T-helper 17 cell (primary cell): ENCODE measurements at regions not wholly inside any gene's neighbourhood (a gene's known extent, or its start where the extent isn't known, plus 50 kb on each side); places are given as distances from the start of the nearest gene placed in this dataset.
"Not testable (repeated sequence)": the region's sequence is repeated elsewhere in the genome, so short reads cannot be mapped to it uniquely, and the experiment has no call there.

ENCODE experiments used
- ATAC-seq: fragments of 150-1000 bp; cut with Tn5 transposase; 2 replicates; pipeline ENCODE4 v1.10.0; 2021; ENCODE audit warnings: mild to moderate bottlenecking, moderate library complexity
- DNase-seq, 3 donors: peaks; one replicate each; pipeline versions ENCODE4 v3.0.0 to v3.0.0-alpha.2; 2020 to 2021
- H3K9me3 ChIP-seq: one replicate; pipeline ENCODE4 v1.7.0; 2013; ENCODE audit warnings: low read length, mild to moderate bottlenecking; ENCODE audit not compliant: control insufficient read depth, poor library complexity, severe bottlenecking
- H3K27ac Mint-ChIP-seq: one replicate; pipeline ENCODE4 v1.8.0; 2022; ENCODE audit warnings: mild to moderate bottlenecking, moderate library complexity, mixed read lengths
- H3K27me3 Mint-ChIP-seq: one replicate; pipeline ENCODE4 v1.8.0; 2022; ENCODE audit warnings: mixed read lengths
- H3K36me3 Mint-ChIP-seq: one replicate; pipeline ENCODE4 v1.8.0; 2022; ENCODE audit warnings: low read depth, mixed read lengths
- H3K4me1 Mint-ChIP-seq: one replicate; pipeline ENCODE4 v1.8.0; 2022; ENCODE audit warnings: mild to moderate bottlenecking, mixed read lengths
- H3K4me3 Mint-ChIP-seq: one replicate; pipeline ENCODE4 v1.8.0; 2022; ENCODE audit warnings: mild to moderate bottlenecking, moderate library complexity, mixed read lengths

DNA sequence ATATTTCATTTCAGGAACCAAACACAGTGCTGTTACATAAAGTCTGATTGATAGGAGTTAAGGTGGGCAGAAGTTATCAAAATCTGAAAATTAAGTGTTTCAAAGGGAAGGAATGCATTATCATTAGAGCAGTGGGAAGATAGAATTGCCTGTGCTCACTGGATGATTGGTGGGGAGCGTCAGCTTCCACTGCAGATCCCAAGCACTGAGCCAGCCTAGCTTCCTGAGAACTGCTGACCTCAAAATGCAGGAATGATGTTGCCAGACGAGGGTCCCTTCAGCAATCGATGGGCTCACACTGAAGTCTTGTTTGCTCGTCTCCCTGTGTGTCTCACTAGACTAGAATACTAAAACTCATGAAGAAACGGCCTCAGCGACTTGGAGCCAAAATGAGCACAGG lies 110.0 kb upstream of the PHACTR1 start:
- Mint-ChIP-seq H3K4me3 (no peak overlapping the region), H3K27me3 (peaks cover 58% of the 10 kb centered on the region), H3K4me1 (peaks cover 3% of the 10 kb centered on the region), H3K36me3 (no peaks in the 10 kb centered on the region), H3K27ac (no peak overlapping the region)
- no peak for ATAC-seq
- no peak for DNase-seq
- H3K9me3 ChIP-seq, result no peaks in the 10 kb centered on the region

GRCh38 chr6:12608016-12608860 lies 108.3 kb upstream of the PHACTR1 start:
- H3K36me3 Mint-ChIP-seq, result no peaks in the 10 kb centered on the region
- no peaks in the 10 kb centered on the region for H3K9me3 ChIP-seq
- peaks cover 3% of the 10 kb centered on the region for H3K4me1 Mint-ChIP-seq
- peaks cover 58% of the 10 kb centered on the region for H3K27me3 Mint-ChIP-seq
- DNase-seq (no peak), ATAC-seq (no peak)
- H3K27ac Mint-ChIP-seq, result no peak overlapping the region
- no peak overlapping the region for H3K4me3 Mint-ChIP-seq

DNA sequence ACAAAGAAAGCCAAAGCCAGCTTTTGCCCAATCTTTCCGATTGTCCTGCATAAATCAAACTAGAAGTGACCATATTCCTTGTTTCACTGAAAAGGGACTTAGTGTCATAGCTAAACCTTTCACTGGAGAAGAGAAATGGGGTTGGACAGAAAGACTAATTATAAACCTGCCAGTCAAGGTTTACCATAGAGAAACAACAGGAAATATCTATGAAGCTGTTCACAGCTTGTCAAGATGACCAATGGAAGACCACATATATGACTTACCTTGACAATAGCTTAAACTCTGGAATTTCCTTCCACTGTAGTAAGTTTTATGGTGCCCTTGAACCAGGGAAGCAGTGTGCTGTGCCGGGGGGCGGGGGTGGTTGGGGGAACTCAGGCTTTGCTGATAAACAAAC lies 107.7 kb upstream of the PHACTR1 start:
- H3K4me3 Mint-ChIP-seq, result no peak overlapping the region
- DNase-seq (no peak), ATAC-seq (no peak)
- H3K36me3 Mint-ChIP-seq, result no peaks in the 10 kb centered on the region
- peaks cover 53% of the 10 kb centered on the region for H3K27me3 Mint-ChIP-seq
- no peak overlapping the region for H3K27ac Mint-ChIP-seq
- peaks cover 3% of the 10 kb centered on the region for H3K4me1 Mint-ChIP-seq
- no peaks in the 10 kb centered on the region for H3K9me3 ChIP-seq

- Mint-ChIP-seq H3K4me1 (peaks cover 3% of the 10 kb centered on the region), H3K4me3 (no peak overlapping the region), H3K27me3 (peaks cover 52% of the 10 kb centered on the region), H3K27ac (no peak overlapping the region), H3K36me3 (no peaks in the 10 kb centered on the region)
- H3K9me3 ChIP-seq, result no peaks in the 10 kb centered on the region
- ATAC-seq (no peak), DNase-seq (no peak)
These were observed 106.8 kb upstream of the PHACTR1 start for GRCh38 chr6:12609751-12610150.

- no peaks in the 10 kb centered on the region for H3K36me3 Mint-ChIP-seq
- DNase-seq (no peak), ATAC-seq (no peak)
- no peak overlapping the region for H3K27ac Mint-ChIP-seq
- no peak overlapping the region for H3K4me3 Mint-ChIP-seq
- H3K4me1 Mint-ChIP-seq, result peaks cover under 1% of the 10 kb centered on the region
- peaks cover 47% of the 10 kb centered on the region for H3K27me3 Mint-ChIP-seq
- no peaks in the 10 kb centered on the region for H3K9me3 ChIP-seq
These were observed 105.7 kb upstream of the PHACTR1 start for GRCh38 chr6:12610862-12611261.

DNA sequence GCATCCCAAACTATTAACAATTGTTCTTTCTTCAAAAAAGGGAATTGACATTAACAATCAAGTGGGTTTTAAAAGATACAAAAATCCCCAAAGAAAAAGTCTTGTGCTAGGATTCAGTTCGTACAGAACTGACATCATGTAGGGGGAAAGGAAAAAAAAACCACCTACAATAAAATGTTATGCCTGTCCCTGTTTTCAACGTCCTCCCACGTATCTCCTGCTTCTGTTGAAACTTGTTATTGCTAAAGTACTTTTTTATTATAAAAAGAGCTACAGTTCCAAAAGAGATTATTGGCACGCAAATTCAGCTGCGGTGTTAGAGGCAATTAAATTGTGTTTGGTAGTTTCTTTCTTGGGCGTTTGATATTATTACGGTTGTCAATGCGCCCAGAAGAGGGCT lies 102.8 kb upstream of the PHACTR1 start:
- no peak overlapping the region for H3K4me3 Mint-ChIP-seq
- no peaks in the 10 kb centered on the region for H3K36me3 Mint-ChIP-seq
- no peak overlapping the region for H3K27ac Mint-ChIP-seq
- ATAC-seq (no peak), DNase-seq (no peak)
- no peaks in the 10 kb centered on the region for H3K9me3 ChIP-seq
- H3K4me1 Mint-ChIP-seq, result no peaks in the 10 kb centered on the region
- peaks cover 21% of the 10 kb centered on the region for H3K27me3 Mint-ChIP-seq

DNA sequence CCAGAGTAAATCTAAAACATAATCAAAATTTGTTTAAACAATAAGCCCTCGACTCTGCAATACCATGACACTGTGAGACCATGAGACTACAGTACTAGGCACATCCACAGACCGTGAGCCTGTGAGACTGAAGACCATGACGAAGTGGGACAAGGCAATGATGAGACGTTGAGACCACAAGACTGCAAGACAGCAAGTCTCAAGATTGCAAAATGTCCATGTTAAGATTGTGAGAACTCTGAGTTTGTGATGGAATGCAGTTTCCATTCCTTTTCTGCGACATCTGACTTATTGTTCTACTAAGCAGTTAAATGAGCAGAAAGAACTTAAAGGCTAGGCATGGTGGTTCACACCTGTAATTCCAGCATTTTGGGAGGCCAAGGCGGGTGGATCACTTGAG lies 102.1 kb upstream of the PHACTR1 start:
- no peak for ATAC-seq
- no peaks in the 10 kb centered on the region for H3K4me1 Mint-ChIP-seq

DNA sequence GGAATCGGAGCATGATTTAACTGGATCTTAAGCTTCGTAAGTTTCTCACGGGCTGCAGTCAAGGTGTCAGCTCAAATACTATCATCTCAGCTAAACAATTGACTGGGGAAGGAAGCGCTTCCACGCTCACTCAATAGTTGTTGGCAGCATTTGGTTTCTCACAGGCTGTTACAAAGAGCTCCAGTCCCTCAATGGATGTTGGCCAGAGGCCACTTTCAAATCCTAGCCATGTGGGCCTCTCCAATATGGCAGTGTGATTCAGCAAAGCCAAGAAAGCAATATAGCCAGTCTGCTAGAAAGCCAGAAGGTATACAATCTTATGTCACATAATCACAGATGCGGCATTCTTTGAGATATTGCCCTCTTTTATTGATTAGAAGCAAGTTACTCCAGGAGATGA lies 98.3 kb upstream of the PHACTR1 start:
- H3K27me3 Mint-ChIP-seq, result peaks cover 7% of the 10 kb centered on the region
- no peak for DNase-seq
- no peaks in the 10 kb centered on the region for H3K36me3 Mint-ChIP-seq
- no peaks in the 10 kb centered on the region for H3K9me3 ChIP-seq
- no peak overlapping the region for H3K27ac Mint-ChIP-seq
- no peak for ATAC-seq
- H3K4me1 Mint-ChIP-seq, result no peaks in the 10 kb centered on the region
- H3K4me3 Mint-ChIP-seq, result no peak overlapping the region

More for the DNA sequence above, 102.1 kb upstream of the PHACTR1 start:
- H3K9me3 ChIP-seq, result no peaks in the 10 kb centered on the region
- Mint-ChIP-seq H3K4me3 (no peak overlapping the region), H3K36me3 (no peaks in the 10 kb centered on the region), H3K27me3 (peaks cover 18% of the 10 kb centered on the region), H3K27ac (no peak overlapping the region)
- no peak for DNase-seq

DNA sequence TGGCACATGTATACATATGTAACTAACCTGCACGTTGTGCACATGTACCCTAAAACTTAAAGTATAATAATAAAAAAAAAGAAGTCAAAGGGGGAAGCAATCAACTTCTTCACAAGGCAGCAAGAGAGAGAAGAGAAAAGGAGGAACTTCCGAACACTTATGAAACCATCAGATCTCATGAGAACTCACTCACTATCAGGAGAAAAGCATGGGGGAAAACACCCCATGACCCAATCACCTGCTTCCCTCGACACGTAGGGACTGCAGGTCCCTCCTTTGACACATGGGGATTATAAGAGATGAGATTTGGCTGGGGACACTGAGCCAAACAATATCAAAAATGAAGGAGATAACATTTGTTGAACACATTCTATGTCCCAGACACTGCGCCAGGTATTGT lies 94.8 kb upstream of the PHACTR1 start:
- ATAC-seq (no peak), DNase-seq (no peak)
- Mint-ChIP-seq H3K4me3 (no peak overlapping the region), H3K27ac (no peak overlapping the region), H3K4me1 (no peaks in the 10 kb centered on the region), H3K27me3 (peaks cover 7% of the 10 kb centered on the region), H3K36me3 (no peaks in the 10 kb centered on the region)
- H3K9me3 ChIP-seq, result no peaks in the 10 kb centered on the region

GRCh38 chr6:12622566-12622965 lies 94.0 kb upstream of the PHACTR1 start:
- DNase-seq (no peak), ATAC-seq (no peak)
- no peaks in the 10 kb centered on the region for H3K4me1 Mint-ChIP-seq
- H3K27me3 Mint-ChIP-seq, result peaks cover 7% of the 10 kb centered on the region
- no peak overlapping the region for H3K4me3 Mint-ChIP-seq
- H3K27ac Mint-ChIP-seq, result no peak overlapping the region
- no peaks in the 10 kb centered on the region for H3K36me3 Mint-ChIP-seq
- no peaks in the 10 kb centered on the region for H3K9me3 ChIP-seq

- Mint-ChIP-seq H3K36me3 (no peaks in the 10 kb centered on the region), H3K4me3 (no peak overlapping the region)
- DNase-seq, result no peak
These were observed 92.3 kb upstream of the PHACTR1 start for GRCh38 chr6:12624142-12624837.

DNA sequence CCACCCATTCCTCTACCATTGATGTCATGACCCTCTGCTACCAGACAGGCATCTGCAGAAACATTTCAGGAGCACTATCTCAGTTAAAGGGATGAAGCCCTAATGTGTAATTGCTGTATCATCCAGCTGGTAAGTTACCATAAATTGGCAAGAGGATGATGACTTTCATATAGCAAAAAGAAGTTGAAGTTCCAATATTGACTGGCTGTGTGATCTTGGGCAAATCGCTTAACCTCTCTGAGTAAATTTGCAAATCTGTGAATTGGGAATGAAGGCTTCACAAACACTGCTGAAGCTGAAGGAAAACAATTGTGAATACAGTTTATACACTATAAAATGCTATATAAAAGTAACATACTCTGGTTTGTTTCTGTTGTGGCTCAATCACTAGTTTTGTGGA lies 89.5 kb upstream of the PHACTR1 start:
- no peak overlapping the region for H3K4me3 Mint-ChIP-seq
- no peak overlapping the region for H3K27ac Mint-ChIP-seq
- no peak for DNase-seq
- no peaks in the 10 kb centered on the region for H3K36me3 Mint-ChIP-seq
- no peaks in the 10 kb centered on the region for H3K4me1 Mint-ChIP-seq
- no peak for ATAC-seq
- H3K27me3 Mint-ChIP-seq, result peaks cover 10% of the 10 kb centered on the region
- no peaks in the 10 kb centered on the region for H3K9me3 ChIP-seq

More at GRCh38 chr6:12624142-12624837, 92.3 kb upstream of the PHACTR1 start:
- no peaks in the 10 kb centered on the region for H3K9me3 ChIP-seq
- H3K27me3 Mint-ChIP-seq, result peaks cover 7% of the 10 kb centered on the region
- no peaks in the 10 kb centered on the region for H3K4me1 Mint-ChIP-seq
- ATAC-seq, result no peak
- no peak overlapping the region for H3K27ac Mint-ChIP-seq

DNA sequence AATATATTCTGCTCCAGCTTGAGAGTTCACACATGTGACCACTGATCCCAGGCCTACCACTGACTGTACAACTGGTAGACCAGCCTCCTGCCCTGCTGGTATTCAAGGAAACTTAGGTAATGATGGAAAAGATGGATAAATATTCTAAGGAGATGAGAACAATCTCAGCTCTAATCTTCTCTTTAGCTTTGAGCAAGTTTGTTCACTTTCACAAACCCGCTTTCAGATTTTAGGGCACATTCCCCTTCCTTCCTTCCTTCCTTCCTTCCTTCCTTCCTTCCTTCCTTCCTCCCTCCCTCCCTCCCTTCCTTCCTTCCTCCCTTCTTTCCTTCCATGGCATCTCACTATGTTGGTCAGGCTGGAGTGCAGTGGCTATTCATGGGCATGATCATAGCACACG lies 88.2 kb upstream of the PHACTR1 start:
- Mint-ChIP-seq H3K4me1 (no peaks in the 10 kb centered on the region), H3K4me3 (no peak overlapping the region), H3K27me3 (peaks cover 12% of the 10 kb centered on the region), H3K36me3 (no peaks in the 10 kb centered on the region), H3K27ac (no peak overlapping the region)
- no peak for ATAC-seq
- DNase-seq, result no peak
- no peaks in the 10 kb centered on the region for H3K9me3 ChIP-seq

GRCh38 chr6:12633746-12634145 lies 82.8 kb upstream of the PHACTR1 start:
- not testable (repeated sequence) for H3K4me3 Mint-ChIP-seq, DNase-seq, ATAC-seq, H3K27ac Mint-ChIP-seq, H3K9me3 ChIP-seq, H3K36me3 Mint-ChIP-seq, H3K4me1 Mint-ChIP-seq
- H3K27me3 Mint-ChIP-seq, result peaks cover 50% of the 10 kb centered on the region
